Lower lobe of right lung (tissue), 2 donors: ENCODE measurements at regions not wholly inside any gene's neighbourhood (a gene's known extent, or its start where the extent isn't known, plus 50 kb on each side); places are given as distances from the start of the nearest gene placed in this dataset.

ENCODE experiments used
- ATAC-seq, 2 donors: fragments of 200-7000 bp; cut with Tn5 transposase; one replicate each; pipeline ENCODE4 v1.9.1; 2020 to 2022; ENCODE audit warnings: mild to moderate bottlenecking in 2 of 2, moderate library complexity in 2 of 2
- DNase-seq: peaks from one replicate; pipeline ENCODE4 v3.0.0-alpha.2; 2020
- H3K27ac ChIP-seq: fragments of 200-600 bp; one replicate; pipeline ENCODE4 v1.8.0; 2022
- H3K27me3 ChIP-seq: fragments of 200-600 bp; one replicate; pipeline ENCODE4 v1.8.0; 2022; ENCODE audit warnings: low read depth
- H3K36me3 ChIP-seq: fragments of 200-600 bp; one replicate; pipeline ENCODE4 v1.8.0; 2022; ENCODE audit warnings: mild to moderate bottlenecking
- H3K4me1 ChIP-seq: fragments of 200-600 bp; one replicate; pipeline ENCODE4 v1.8.0; 2022
- H3K4me3 ChIP-seq: fragments of 200-600 bp; one replicate; pipeline ENCODE4 v1.8.0; 2022; ENCODE audit warnings: mild to moderate bottlenecking
- H3K9me3 ChIP-seq: fragments of 200-600 bp; one replicate; pipeline ENCODE4 v1.8.0; 2022
- intact Hi-C: fragments of 100-400 bp; cut with DNase I; formaldehyde crosslinking; loops from one replicate; pipeline ENCODE4 v1.11.0; 2022
- TF ChIP-seq, protein P1 (sequence below): fragments of 200-600 bp; IDR thresholded peaks from one replicate; pipeline ENCODE4 v1.8.0; 2022; ENCODE audit warnings: antibody characterized with exemption, mild to moderate bottlenecking
- donor health status: DM: no; HTN: yes; CAD: no; lungs with severe emphysema.

GRCh38 chr15:101543926-101544612, 54.6 kb upstream of the PCSK6 start:
- H3K36me3 ChIP-seq = no peaks in the 10 kb centered on the region
- DNase-seq (no peak), ATAC-seq (no peak)
- H3K27me3 ChIP-seq = peaks cover 14% of the 10 kb centered on the region
- H3K4me1 ChIP-seq = no peaks in the 10 kb centered on the region
- TF ChIP-seq, protein P1, sequence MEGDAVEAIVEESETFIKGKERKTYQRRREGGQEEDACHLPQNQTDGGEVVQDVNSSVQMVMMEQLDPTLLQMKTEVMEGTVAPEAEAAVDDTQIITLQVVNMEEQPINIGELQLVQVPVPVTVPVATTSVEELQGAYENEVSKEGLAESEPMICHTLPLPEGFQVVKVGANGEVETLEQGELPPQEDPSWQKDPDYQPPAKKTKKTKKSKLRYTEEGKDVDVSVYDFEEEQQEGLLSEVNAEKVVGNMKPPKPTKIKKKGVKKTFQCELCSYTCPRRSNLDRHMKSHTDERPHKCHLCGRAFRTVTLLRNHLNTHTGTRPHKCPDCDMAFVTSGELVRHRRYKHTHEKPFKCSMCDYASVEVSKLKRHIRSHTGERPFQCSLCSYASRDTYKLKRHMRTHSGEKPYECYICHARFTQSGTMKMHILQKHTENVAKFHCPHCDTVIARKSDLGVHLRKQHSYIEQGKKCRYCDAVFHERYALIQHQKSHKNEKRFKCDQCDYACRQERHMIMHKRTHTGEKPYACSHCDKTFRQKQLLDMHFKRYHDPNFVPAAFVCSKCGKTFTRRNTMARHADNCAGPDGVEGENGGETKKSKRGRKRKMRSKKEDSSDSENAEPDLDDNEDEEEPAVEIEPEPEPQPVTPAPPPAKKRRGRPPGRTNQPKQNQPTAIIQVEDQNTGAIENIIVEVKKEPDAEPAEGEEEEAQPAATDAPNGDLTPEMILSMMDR = no peak
- no peak overlapping the region for H3K4me3 ChIP-seq
- intact Hi-C loops = no loop called here
- no peaks in the 10 kb centered on the region for H3K9me3 ChIP-seq
- no peak overlapping the region for H3K27ac ChIP-seq

- DNase-seq (no peak), ATAC-seq (no peak)
- Histone ChIP-seq H3K4me1 (no peaks in the 10 kb centered on the region), H3K4me3 (no peak overlapping the region), H3K9me3 (no peaks in the 10 kb centered on the region), H3K36me3 (no peaks in the 10 kb centered on the region), H3K27me3 (peaks cover 12% of the 10 kb centered on the region), H3K27ac (no peak overlapping the region)
- TF ChIP-seq, protein P1 = no peak
- intact Hi-C loops = no loop called here
These were observed 53.9 kb upstream of the PCSK6 start for GRCh38 chr15:101543431-101543830.

DNA sequence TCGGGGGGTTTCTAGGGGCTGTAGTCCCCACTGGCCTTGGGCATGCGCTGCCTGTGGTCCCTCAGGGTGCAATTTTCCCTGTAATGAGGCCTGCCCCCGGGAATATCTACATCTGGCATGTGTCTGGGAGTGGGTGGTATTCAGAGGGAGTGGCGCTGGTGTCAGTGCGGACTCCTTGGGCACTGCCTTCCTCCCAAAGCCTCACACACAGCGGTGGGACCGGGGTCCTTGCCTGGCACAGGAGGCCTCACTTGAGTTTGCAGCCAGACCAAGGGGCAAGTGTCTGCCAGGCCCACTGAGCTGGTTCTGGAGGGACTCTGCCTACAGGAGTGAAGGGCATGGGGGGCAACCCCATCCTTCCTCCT, 53.5 kb upstream of the PCSK6 start:
- no peaks in the 10 kb centered on the region for H3K36me3 ChIP-seq
- intact Hi-C loops = no loop called here
- TF ChIP-seq, protein P1 = no peak
- peaks cover 12% of the 10 kb centered on the region for H3K27me3 ChIP-seq
- H3K4me1 ChIP-seq = no peaks in the 10 kb centered on the region
- no peak overlapping the region for H3K27ac ChIP-seq
- ATAC-seq = no peak
- no peaks in the 10 kb centered on the region for H3K9me3 ChIP-seq
- H3K4me3 ChIP-seq = no peak overlapping the region
- no peak for DNase-seq

- TF ChIP-seq, protein P1 = no peak
- H3K9me3 ChIP-seq = no peaks in the 10 kb centered on the region
- no peak overlapping the region for H3K4me3 ChIP-seq
- no peak overlapping the region for H3K27ac ChIP-seq
- no peak for DNase-seq
- H3K4me1 ChIP-seq = no peaks in the 10 kb centered on the region
- peaks cover 12% of the 10 kb centered on the region for H3K27me3 ChIP-seq
- ATAC-seq = no peak
- intact Hi-C loops = no loop called here
- H3K36me3 ChIP-seq = no peaks in the 10 kb centered on the region
These were observed 53.0 kb upstream of the PCSK6 start for GRCh38 chr15:101542306-101543025.

GRCh38 chr15:101541501-101542292, 52.2 kb upstream of the PCSK6 start:
- no peaks in the 10 kb centered on the region for H3K4me1 ChIP-seq
- H3K9me3 ChIP-seq = no peaks in the 10 kb centered on the region
- TF ChIP-seq, protein P1 = no peak
- ATAC-seq (no peak), DNase-seq (no peak)
- H3K27me3 ChIP-seq = peaks cover 12% of the 10 kb centered on the region
- intact Hi-C loops = no loop called here
- H3K4me3 ChIP-seq = no peak overlapping the region
- H3K36me3 ChIP-seq = no peaks in the 10 kb centered on the region
- H3K27ac ChIP-seq = no peak overlapping the region
